Mesothelial cell of epicardium (in vitro differentiated cells): ENCODE measurements at regions not wholly inside any gene's neighbourhood (a gene's known extent, or its start where the extent isn't known, plus 50 kb on each side); places are given as distances from the start of the nearest gene placed in this dataset.
"Not testable (repeated sequence)": the region's sequence is repeated elsewhere in the genome, so short reads cannot be mapped to it uniquely, and the experiment has no call there.

ENCODE experiments used
- DNase-seq, 2 experiments: peaks; one replicate each; pipeline ENCODE4 v3.0.0; 2021; ENCODE audit warnings: low spot score in 2 of 2; ENCODE audit not compliant: unreplicated experiment in 2 of 2
- H3K27ac Mint-ChIP-seq: 2 replicates; pipeline ENCODE4 v1.8.0; 2021; ENCODE audit warnings: mixed read lengths
- H3K27me3 Mint-ChIP-seq: 2 replicates; pipeline ENCODE4 v1.8.0; 2021; ENCODE audit warnings: low read depth, mixed read lengths
- H3K36me3 Mint-ChIP-seq: 2 replicates; pipeline ENCODE4 v1.8.0; 2021; ENCODE audit warnings: mixed read lengths
- H3K4me1 Mint-ChIP-seq: 2 replicates; pipeline ENCODE4 v1.8.0; 2021; ENCODE audit warnings: mixed read lengths
- H3K4me3 Mint-ChIP-seq: 2 replicates; pipeline ENCODE4 v1.8.0; 2021; ENCODE audit warnings: mild to moderate bottlenecking, moderate library complexity, mixed read lengths
- H3K9me3 Mint-ChIP-seq: 2 replicates; pipeline ENCODE4 v1.8.0; 2021; ENCODE audit warnings: mixed read lengths
- TF ChIP-seq, protein P1 (sequence below): fragments of 200-600 bp; sonication (generic); IDR thresholded peaks from one replicate; pipeline ENCODE4 v1.5.0; 2021; ENCODE audit warnings: antibody characterized with exemption; ENCODE audit not compliant: unreplicated experiment

DNA sequence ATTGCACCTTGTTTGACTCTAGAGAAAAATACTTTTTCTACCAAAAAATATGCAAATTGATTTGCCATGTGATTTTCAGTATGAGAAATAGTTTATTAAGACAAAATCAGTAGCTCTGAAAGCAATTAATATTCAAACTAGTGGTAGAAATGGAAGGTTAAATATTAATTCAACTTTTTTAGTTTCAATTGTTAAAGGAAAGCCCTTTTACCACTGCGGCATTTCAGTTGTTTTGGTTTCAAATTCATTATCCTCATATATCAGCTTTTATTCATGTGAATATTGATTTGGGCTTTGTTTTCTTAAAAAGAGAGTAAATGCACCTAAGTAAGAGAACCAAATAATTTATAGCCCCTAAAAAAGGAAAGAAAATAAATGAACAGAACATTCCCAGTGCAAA lies 660.6 kb upstream of the CHD1 start:
- DNase-seq: no peak
- H3K4me1 Mint-ChIP-seq: no peaks in the 10 kb centered on the region
- no peaks in the 10 kb centered on the region for H3K9me3 Mint-ChIP-seq
- H3K36me3 Mint-ChIP-seq: no peaks in the 10 kb centered on the region
- H3K27ac Mint-ChIP-seq: no peak overlapping the region
- TF ChIP-seq, protein P1, sequence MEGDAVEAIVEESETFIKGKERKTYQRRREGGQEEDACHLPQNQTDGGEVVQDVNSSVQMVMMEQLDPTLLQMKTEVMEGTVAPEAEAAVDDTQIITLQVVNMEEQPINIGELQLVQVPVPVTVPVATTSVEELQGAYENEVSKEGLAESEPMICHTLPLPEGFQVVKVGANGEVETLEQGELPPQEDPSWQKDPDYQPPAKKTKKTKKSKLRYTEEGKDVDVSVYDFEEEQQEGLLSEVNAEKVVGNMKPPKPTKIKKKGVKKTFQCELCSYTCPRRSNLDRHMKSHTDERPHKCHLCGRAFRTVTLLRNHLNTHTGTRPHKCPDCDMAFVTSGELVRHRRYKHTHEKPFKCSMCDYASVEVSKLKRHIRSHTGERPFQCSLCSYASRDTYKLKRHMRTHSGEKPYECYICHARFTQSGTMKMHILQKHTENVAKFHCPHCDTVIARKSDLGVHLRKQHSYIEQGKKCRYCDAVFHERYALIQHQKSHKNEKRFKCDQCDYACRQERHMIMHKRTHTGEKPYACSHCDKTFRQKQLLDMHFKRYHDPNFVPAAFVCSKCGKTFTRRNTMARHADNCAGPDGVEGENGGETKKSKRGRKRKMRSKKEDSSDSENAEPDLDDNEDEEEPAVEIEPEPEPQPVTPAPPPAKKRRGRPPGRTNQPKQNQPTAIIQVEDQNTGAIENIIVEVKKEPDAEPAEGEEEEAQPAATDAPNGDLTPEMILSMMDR: no peak
- peaks cover 5% of the 10 kb centered on the region for H3K27me3 Mint-ChIP-seq
- H3K4me3 Mint-ChIP-seq: no peak overlapping the region

DNA sequence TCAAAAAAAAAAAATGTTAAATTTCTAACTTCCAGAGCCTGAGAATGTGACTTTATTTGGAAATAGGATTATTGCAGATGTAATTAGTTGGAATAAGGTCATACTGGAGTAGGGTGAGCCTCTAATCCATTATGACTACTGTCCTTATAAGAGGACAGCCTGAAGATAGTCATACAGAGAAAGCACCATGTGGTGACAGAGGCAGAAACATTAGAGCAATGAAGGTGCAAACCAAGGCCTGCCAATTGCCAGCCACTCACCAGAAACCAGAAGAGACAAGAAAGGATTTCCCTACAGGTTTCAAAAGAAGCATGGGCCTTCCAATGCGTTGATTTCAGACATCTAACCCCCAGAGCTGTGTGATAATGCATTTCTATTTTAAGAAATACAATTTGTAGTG lies 659.2 kb upstream of the CHD1 start:
- H3K4me1 Mint-ChIP-seq: no peaks in the 10 kb centered on the region
- DNase-seq: no peak
- TF ChIP-seq, protein P1: no peak
- H3K27me3 Mint-ChIP-seq: no peaks in the 10 kb centered on the region
- H3K36me3 Mint-ChIP-seq: no peaks in the 10 kb centered on the region
- H3K4me3 Mint-ChIP-seq: no peak overlapping the region
- no peak overlapping the region for H3K27ac Mint-ChIP-seq
- H3K9me3 Mint-ChIP-seq: no peaks in the 10 kb centered on the region

DNA sequence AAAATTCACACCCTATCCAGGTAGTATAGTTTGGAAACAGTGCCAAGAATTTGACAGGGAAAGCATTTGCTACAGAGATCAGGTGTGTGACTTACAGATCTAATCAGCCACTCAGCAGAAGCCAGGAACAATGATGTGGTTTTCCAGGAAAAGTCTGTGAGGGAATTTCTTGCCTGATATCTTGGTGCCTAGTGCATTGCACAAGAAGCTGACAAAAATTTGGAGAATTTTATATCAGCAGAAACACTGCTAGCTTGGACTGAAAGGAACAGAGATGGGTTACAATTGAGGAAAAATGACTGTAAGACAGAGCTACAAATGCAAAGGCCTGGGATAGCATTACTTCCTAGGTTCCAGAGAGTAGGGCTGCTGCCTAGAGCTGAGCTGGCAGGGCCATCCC lies 658.1 kb upstream of the CHD1 start:
- no peak overlapping the region for H3K4me3 Mint-ChIP-seq
- no peaks in the 10 kb centered on the region for H3K9me3 Mint-ChIP-seq
- H3K4me1 Mint-ChIP-seq: no peaks in the 10 kb centered on the region
- H3K36me3 Mint-ChIP-seq: no peaks in the 10 kb centered on the region
- TF ChIP-seq, protein P1: no peak
- DNase-seq: no peak
- H3K27ac Mint-ChIP-seq: no peak overlapping the region
- H3K27me3 Mint-ChIP-seq: no peaks in the 10 kb centered on the region

DNA sequence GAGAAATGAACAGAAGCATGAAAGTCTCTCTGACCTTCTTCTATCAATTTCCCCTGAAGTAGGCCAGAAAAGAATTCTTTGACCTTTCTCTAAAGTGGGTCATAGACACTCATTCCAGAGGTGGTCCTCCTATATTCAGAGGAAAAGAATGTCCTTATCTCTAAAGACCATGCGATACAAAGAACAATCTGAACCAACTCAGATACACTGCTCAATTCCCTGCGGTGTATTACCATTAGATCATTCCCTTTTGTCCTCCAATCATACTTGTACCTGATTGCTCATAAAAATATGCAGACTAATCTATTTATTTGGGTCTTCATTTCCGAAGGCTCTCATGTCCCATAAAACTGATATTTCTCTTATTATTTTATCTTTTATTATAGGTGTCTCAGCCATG lies 652.4 kb upstream of the CHD1 start:
- DNase-seq, H3K27me3 Mint-ChIP-seq, H3K9me3 Mint-ChIP-seq, H3K27ac Mint-ChIP-seq, H3K36me3 Mint-ChIP-seq, H3K4me3 Mint-ChIP-seq, H3K4me1 Mint-ChIP-seq: not testable (repeated sequence)

DNA sequence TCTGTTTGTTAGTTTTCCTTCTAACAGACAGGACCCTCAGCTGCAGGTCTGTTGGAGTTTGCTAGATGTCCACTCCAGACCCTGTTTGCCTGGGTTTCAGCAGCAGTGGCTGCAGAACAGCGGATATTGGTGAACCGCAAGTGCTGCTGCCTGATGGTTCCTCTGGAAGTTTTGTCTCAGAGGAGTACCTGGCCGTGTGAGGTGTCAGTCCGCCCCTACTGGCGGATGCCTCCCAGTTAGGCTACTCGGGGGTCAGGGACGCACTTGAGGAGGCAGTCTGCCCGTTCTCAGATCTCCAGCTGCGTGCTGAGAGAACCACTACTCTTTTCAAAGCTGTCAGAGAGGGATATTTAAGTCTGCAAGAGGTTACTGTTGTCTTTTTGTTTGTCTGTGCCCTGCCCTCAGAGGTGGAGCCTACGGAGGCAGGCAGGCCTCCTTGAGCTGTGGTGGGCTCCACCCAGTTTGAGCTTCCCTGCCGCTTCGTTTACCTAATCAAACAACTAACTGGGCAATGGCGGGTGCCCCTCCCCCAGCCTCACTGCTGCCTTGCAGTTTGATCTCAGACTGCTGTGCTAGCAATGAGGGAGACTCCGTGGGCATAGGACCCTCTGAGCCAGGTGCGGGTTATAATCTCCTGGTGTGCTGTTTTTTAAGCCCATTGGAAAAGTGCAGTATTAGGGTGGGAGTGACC lies 634.3 kb upstream of the CHD1 start:
- not testable (repeated sequence) for H3K27me3 Mint-ChIP-seq, H3K27ac Mint-ChIP-seq, H3K4me3 Mint-ChIP-seq, H3K36me3 Mint-ChIP-seq, H3K4me1 Mint-ChIP-seq, DNase-seq
- H3K9me3 Mint-ChIP-seq: peaks cover 18% of the 10 kb centered on the region

DNA sequence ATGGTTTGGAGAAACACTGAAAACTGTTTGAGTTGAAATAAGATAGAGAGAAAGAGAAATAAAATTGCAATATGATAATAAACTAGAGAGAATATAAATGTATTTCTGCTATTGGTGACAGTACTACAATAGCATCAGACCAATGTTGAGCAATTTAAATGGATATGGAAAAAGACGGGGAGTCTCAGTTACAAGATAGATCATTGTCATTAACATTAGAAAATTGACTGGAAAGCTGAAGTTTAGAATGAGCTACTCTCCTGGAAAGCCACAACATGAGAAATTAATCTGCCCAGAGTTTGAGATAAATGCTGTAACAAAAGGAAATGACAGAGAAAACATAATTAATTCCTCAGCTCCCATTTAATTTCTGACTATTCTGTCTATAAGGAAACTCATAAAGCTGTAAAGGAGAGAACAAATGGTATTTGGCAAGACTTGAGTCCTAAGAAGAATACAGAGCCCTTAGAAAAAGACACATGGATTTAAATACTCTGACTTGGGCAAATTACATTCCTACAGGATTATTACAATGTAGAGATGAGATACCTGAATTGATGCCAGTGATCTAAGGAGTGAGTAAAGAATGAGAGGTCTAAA lies 624.5 kb upstream of the CHD1 start:
- no peak for DNase-seq
- Mint-ChIP-seq H3K36me3 (no peaks in the 10 kb centered on the region), H3K27ac (no peak overlapping the region), H3K4me3 (no peak overlapping the region), H3K4me1 (no peaks in the 10 kb centered on the region), H3K9me3 (no peaks in the 10 kb centered on the region), H3K27me3 (peaks cover 2% of the 10 kb centered on the region)
- TF ChIP-seq, protein P1: no peak
